HEK293 (cell line): ENCODE measurements at regions not wholly inside any gene's neighbourhood (a gene's known extent, or its start where the extent isn't known, plus 50 kb on each side); places are given as distances from the start of the nearest gene placed in this dataset.
A peak's percentile ranks its signal among the peaks of the same experiment; 100 is the strongest.

ENCODE experiments used
- CTCF ChIA-PET: fragments of 350-600 bp; formaldehyde crosslinking; extraction: SDS; loops from one replicate; lab custom pipeline; 2021; ENCODE audit warnings: antibody characterized with exemption; lab: Yijun Ruan, JAX
- POLR2A ChIA-PET: fragments of 300-600 bp; formaldehyde crosslinking; extraction: SDS; loops from one replicate; lab custom pipeline; 2020; ENCODE audit warnings: antibody characterized with exemption, inconsistent platforms; lab: Yijun Ruan, JAX
- H3K27ac ChIP-seq: fragments of 200-500 bp; sonication (Bioruptor generic); 2 replicates; pipeline ENCODE4 v1.5.1; 2014; ENCODE audit warnings: low read depth, low read length, control low read depth, inconsistent platforms; ENCODE audit errors: extremely low read depth
- H3K36me3 ChIP-seq, 2 experiments: fragments of 200-500 bp in 1 of 2; sonication (Bioruptor generic) in 1 of 2; 1 replicate in 1 of 2; 2 replicates in 1 of 2; pipeline ENCODE4 v1.5.1; 2014 to 2017; ENCODE audit warnings: inconsistent platforms in 2 of 2, low read length in 2 of 2; ENCODE audit not compliant: control insufficient read depth in 2 of 2, insufficient read depth in 1 of 2
- H3K4me1 ChIP-seq: fragments of 200-500 bp; sonication (Bioruptor generic); 2 replicates; pipeline ENCODE4 v1.5.1; 2014; ENCODE audit warnings: mild to moderate bottlenecking, low read length, inconsistent platforms; ENCODE audit not compliant: control insufficient read depth, insufficient read depth
- H3K4me3 ChIP-seq: 2 replicates; pipeline ENCODE4 v1.5.1; 2011; ENCODE audit warnings: low read depth, mild to moderate bottlenecking, control low read depth, low read length, moderate library complexity
- H3K9me3 ChIP-seq: fragments of 200-500 bp; sonication (Bioruptor generic); 2 replicates; pipeline ENCODE4 v1.5.1; 2014; ENCODE audit warnings: low read depth, low read length, inconsistent platforms; ENCODE audit not compliant: control insufficient read depth, insufficient read depth
- OVOL3 ChIP-seq: fragments of 450-650 bp; formaldehyde crosslinking; IDR thresholded peaks from 2 replicates; pipeline ENCODE4 v1.5.1; 2016; ENCODE audit warnings: missing biosample characterization, missing genetic modification characterization
- SP7 ChIP-seq: fragments of 450-650 bp; formaldehyde crosslinking; IDR thresholded peaks from 2 replicates; pipeline ENCODE4 v1.5.1; 2016; ENCODE audit warnings: missing biosample characterization, missing genetic modification characterization
- YY1 ChIP-seq: fragments of 450-650 bp; formaldehyde crosslinking; IDR thresholded peaks from 2 replicates; pipeline ENCODE4 v1.5.1; 2018; ENCODE audit warnings: missing biosample characterization, missing genetic modification characterization
- ZBTB17 ChIP-seq: fragments of 450-650 bp; formaldehyde crosslinking; IDR thresholded peaks from 2 replicates; pipeline ENCODE4 v1.5.1; 2016; ENCODE audit warnings: missing biosample characterization, missing genetic modification characterization
- ZFHX2 ChIP-seq: fragments of 450-650 bp; formaldehyde crosslinking; conservative IDR thresholded peaks from 2 replicates; pipeline ENCODE4 v1.5.1; 2016; ENCODE audit warnings: missing biosample characterization, missing genetic modification characterization
- ZFP3 ChIP-seq: fragments of 450-650 bp; formaldehyde crosslinking; IDR thresholded peaks from 2 replicates; pipeline ENCODE4 v1.5.1; 2016; ENCODE audit warnings: low read depth, missing biosample characterization, missing genetic modification characterization
- ZNF16 ChIP-seq: fragments of 450-650 bp; formaldehyde crosslinking; IDR thresholded peaks from 2 replicates; pipeline ENCODE4 v1.5.1; 2016; ENCODE audit warnings: low read depth, missing biosample characterization, missing genetic modification characterization
- ZNF169 ChIP-seq: fragments of 450-650 bp; formaldehyde crosslinking; IDR thresholded peaks from 2 replicates; pipeline ENCODE4 v1.5.1; 2016; ENCODE audit warnings: missing biosample characterization, missing genetic modification characterization
- ZNF239 ChIP-seq: fragments of 450-650 bp; formaldehyde crosslinking; IDR thresholded peaks from 2 replicates; pipeline ENCODE4 v1.5.1; 2016; ENCODE audit warnings: missing biosample characterization, missing genetic modification characterization
- ZNF366 ChIP-seq: fragments of 450-650 bp; formaldehyde crosslinking; conservative IDR thresholded peaks from 2 replicates; pipeline ENCODE4 v1.5.1; 2016; ENCODE audit warnings: missing biosample characterization, missing genetic modification characterization
- ZNF394 ChIP-seq: fragments of 450-650 bp; formaldehyde crosslinking; IDR thresholded peaks from 2 replicates; pipeline ENCODE4 v1.5.1; 2016; ENCODE audit warnings: missing biosample characterization, missing genetic modification characterization, mild to moderate bottlenecking, moderate library complexity, borderline replicate concordance
- ZNF548 ChIP-seq: fragments of 450-650 bp; formaldehyde crosslinking; IDR thresholded peaks from 2 replicates; pipeline ENCODE4 v1.5.1; 2016; ENCODE audit warnings: missing biosample characterization, missing genetic modification characterization
- ZNF629 ChIP-seq: fragments of 450-650 bp; formaldehyde crosslinking; IDR thresholded peaks from 2 replicates; pipeline ENCODE4 v1.5.1; 2017; ENCODE audit warnings: missing biosample characterization, missing genetic modification characterization
- TF ChIP-seq, protein P1 (sequence below): fragments of 450-650 bp; formaldehyde crosslinking; IDR thresholded peaks from 2 replicates; pipeline ENCODE4 v1.5.1; 2016; ENCODE audit warnings: missing biosample characterization, missing genetic modification characterization, borderline replicate concordance
- TF ChIP-seq, protein P2 (sequence below): fragments of 450-650 bp; formaldehyde crosslinking; IDR thresholded peaks from 2 replicates; pipeline ENCODE4 v1.5.1; 2017; ENCODE audit warnings: missing biosample characterization, missing genetic modification characterization
- TF ChIP-seq, protein P3 (sequence below): fragments of 450-650 bp; formaldehyde crosslinking; IDR thresholded peaks from 2 replicates; pipeline ENCODE4 v1.5.1; 2016; ENCODE audit warnings: missing biosample characterization, missing genetic modification characterization
- TF ChIP-seq, protein P4 (sequence below): fragments of 450-650 bp; IDR thresholded peaks from 2 replicates; pipeline ENCODE4 v1.5.1; 2018; ENCODE audit warnings: missing biosample characterization, missing genetic modification characterization

DNA sequence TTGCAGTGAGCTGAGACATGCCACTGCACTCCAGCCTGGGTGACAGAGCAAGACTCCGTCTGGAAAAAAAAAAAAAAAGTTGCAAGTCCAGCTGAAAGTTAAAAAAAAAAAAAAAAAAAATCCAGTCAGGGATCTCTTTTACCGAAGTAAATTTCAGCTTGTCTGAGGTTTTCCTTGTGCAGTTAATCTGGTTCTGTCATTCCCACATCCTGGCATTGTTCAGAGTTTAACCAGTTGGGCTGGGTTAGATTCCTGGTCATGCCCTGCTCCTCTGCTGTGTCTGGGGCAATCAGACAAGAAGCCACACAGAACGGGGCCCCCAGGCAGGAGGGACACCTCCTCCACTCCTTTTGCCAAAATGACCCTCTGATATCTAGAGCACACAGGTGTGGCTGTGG is 84.1 kb upstream of the KLHL25 start (continued):
- TF ChIP-seq ZNF16 (tag by site-specific recombination) (no peak), ZNF366 (tag by site-specific recombination) (no peak), ZNF239 (tag by site-specific recombination) (no peak), ZNF169 (tag by site-specific recombination) (no peak), OVOL3 (tag by site-specific recombination) (no peak), ZNF629 (tag by site-specific recombination) (no peak)
- TF ChIP-seq, protein P1, sequence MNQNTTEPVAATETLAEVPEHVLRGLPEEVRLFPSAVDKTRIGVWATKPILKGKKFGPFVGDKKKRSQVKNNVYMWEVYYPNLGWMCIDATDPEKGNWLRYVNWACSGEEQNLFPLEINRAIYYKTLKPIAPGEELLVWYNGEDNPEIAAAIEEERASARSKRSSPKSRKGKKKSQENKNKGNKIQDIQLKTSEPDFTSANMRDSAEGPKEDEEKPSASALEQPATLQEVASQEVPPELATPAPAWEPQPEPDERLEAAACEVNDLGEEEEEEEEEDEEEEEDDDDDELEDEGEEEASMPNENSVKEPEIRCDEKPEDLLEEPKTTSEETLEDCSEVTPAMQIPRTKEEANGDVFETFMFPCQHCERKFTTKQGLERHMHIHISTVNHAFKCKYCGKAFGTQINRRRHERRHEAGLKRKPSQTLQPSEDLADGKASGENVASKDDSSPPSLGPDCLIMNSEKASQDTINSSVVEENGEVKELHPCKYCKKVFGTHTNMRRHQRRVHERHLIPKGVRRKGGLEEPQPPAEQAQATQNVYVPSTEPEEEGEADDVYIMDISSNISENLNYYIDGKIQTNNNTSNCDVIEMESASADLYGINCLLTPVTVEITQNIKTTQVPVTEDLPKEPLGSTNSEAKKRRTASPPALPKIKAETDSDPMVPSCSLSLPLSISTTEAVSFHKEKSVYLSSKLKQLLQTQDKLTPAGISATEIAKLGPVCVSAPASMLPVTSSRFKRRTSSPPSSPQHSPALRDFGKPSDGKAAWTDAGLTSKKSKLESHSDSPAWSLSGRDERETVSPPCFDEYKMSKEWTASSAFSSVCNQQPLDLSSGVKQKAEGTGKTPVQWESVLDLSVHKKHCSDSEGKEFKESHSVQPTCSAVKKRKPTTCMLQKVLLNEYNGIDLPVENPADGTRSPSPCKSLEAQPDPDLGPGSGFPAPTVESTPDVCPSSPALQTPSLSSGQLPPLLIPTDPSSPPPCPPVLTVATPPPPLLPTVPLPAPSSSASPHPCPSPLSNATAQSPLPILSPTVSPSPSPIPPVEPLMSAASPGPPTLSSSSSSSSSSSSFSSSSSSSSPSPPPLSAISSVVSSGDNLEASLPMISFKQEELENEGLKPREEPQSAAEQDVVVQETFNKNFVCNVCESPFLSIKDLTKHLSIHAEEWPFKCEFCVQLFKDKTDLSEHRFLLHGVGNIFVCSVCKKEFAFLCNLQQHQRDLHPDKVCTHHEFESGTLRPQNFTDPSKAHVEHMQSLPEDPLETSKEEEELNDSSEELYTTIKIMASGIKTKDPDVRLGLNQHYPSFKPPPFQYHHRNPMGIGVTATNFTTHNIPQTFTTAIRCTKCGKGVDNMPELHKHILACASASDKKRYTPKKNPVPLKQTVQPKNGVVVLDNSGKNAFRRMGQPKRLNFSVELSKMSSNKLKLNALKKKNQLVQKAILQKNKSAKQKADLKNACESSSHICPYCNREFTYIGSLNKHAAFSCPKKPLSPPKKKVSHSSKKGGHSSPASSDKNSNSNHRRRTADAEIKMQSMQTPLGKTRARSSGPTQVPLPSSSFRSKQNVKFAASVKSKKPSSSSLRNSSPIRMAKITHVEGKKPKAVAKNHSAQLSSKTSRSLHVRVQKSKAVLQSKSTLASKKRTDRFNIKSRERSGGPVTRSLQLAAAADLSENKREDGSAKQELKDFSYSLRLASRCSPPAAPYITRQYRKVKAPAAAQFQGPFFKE (tag by site-specific recombination): no peak
- TF ChIP-seq, protein P2, sequence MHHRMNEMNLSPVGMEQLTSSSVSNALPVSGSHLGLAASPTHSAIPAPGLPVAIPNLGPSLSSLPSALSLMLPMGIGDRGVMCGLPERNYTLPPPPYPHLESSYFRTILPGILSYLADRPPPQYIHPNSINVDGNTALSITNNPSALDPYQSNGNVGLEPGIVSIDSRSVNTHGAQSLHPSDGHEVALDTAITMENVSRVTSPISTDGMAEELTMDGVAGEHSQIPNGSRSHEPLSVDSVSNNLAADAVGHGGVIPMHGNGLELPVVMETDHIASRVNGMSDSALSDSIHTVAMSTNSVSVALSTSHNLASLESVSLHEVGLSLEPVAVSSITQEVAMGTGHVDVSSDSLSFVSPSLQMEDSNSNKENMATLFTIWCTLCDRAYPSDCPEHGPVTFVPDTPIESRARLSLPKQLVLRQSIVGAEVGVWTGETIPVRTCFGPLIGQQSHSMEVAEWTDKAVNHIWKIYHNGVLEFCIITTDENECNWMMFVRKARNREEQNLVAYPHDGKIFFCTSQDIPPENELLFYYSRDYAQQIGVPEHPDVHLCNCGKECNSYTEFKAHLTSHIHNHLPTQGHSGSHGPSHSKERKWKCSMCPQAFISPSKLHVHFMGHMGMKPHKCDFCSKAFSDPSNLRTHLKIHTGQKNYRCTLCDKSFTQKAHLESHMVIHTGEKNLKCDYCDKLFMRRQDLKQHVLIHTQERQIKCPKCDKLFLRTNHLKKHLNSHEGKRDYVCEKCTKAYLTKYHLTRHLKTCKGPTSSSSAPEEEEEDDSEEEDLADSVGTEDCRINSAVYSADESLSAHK (tag by site-specific recombination): no peak
- TF ChIP-seq, protein P3, sequence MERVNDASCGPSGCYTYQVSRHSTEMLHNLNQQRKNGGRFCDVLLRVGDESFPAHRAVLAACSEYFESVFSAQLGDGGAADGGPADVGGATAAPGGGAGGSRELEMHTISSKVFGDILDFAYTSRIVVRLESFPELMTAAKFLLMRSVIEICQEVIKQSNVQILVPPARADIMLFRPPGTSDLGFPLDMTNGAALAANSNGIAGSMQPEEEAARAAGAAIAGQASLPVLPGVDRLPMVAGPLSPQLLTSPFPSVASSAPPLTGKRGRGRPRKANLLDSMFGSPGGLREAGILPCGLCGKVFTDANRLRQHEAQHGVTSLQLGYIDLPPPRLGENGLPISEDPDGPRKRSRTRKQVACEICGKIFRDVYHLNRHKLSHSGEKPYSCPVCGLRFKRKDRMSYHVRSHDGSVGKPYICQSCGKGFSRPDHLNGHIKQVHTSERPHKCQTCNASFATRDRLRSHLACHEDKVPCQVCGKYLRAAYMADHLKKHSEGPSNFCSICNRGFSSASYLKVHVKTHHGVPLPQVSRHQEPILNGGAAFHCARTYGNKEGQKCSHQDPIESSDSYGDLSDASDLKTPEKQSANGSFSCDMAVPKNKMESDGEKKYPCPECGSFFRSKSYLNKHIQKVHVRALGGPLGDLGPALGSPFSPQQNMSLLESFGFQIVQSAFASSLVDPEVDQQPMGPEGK: no peak

DNA sequence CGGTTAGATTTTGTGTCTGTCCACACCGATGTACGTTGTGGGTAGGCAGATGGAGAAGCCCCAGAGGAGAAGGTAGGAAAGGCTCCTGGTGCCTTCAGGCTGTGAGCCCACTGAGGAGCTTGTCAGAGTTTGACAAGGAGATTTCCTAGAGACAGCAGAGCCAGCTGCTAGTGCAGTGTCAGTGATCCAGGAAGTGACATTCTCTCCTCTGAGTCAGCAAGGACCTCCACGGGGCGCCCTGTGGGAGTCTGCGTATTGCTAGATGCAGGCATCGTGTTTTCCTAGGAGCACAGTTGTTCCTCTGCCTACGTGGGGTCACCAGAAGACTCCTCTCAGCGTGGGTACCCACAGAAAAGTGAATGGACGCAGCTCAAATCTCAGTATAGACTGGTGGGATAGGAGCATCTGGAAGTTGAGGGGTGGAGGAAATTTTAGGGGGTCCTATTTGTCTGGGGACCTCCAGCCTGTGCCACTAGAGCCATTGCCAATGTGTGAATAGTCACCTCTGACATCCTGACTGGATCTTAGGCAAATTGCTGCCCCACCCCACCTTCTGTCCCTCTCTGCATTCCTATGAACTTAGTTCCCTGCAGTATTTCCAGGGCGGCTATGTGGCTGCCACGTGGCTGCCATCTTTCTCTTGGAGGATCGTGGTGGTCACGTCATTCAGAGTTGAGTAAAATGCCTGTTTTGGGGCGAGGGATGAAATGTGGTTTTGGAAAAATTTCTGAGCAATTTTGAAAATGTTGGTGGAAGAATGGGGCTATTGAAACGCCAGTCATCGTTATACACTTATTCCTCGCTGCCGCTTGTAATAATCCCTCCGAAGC is 84.8 kb upstream of the KLHL25 start:
- CTCF ChIA-PET: interaction anchor here (0.6 to 1.1 kb wide), 2 partner anchors 9 to 30 kb away, joined by 3 to 4 read pairs; no protein-coding TSS in a partner anchor
- Histone ChIP-seq H3K9me3 (no peaks in the 10 kb centered on the region), H3K4me1 (peaks cover 14% of the 10 kb centered on the region), H3K36me3 (no peaks in the 10 kb centered on the region), H3K27ac (no peak overlapping the region), H3K4me3 (no peak overlapping the region)
- POLR2A ChIA-PET: no interaction called here
- TF ChIP-seq SP7 (tag by site-specific recombination) (no peak), ZFHX2 (tag by site-specific recombination) (0 out of 2 replicates have a peak, but pooled peaks have one; percentile 20), YY1 (tag by site-specific recombination) (no peak), ZNF548 (tag by site-specific recombination) (no peak), ZNF394 (tag by site-specific recombination) (no peak), ZBTB17 (tag by site-specific recombination) (peak; percentile 30; the same call in 1 of the 2 replicates), ZFP3 (tag by site-specific recombination) (no peak)
- TF ChIP-seq, protein P4, sequence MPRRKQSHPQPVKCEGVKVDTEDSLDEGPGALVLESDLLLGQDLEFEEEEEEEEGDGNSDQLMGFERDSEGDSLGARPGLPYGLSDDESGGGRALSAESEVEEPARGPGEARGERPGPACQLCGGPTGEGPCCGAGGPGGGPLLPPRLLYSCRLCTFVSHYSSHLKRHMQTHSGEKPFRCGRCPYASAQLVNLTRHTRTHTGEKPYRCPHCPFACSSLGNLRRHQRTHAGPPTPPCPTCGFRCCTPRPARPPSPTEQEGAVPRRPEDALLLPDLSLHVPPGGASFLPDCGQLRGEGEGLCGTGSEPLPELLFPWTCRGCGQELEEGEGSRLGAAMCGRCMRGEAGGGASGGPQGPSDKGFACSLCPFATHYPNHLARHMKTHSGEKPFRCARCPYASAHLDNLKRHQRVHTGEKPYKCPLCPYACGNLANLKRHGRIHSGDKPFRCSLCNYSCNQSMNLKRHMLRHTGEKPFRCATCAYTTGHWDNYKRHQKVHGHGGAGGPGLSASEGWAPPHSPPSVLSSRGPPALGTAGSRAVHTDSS: no peak
- TF ChIP-seq, protein P1 (tag by site-specific recombination): no peak
